ENCODE measurements at regions not wholly inside any gene's neighbourhood (a gene's known extent, or its start where the extent isn't known, plus 50 kb on each side); places are given as distances from the start of the nearest gene placed in this dataset.

DNA sequence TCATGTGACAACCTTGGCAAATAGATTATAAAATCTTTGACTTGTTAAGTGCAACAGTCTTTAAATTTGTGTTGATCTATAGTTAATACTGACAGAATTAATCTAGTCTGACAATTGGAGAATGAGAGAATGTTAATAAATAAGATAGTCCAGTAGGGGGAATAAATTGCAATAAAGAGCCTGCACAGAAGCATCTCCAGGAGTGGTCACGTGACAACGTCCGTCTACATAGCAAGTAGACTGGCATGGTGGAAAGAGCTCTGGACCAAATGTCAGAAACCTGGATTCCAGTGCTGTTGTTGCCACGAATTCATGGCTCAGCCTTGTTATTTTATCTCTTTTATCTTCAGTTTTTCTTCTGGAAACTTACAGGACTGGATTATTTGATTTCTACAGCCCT lies 436.5 kb downstream of the RAB28 start:
- H3K36me3 Mint-ChIP-seq (ENCODE audit: low read depth): peaks cover 3% of the 10 kb centered on the region
- H3K9me3 Mint-ChIP-seq: peaks cover 27% of the 10 kb centered on the region
- no peak overlapping the region for H3K4me3 Mint-ChIP-seq
- ATAC-seq (no peak), DNase-seq (no peak)
- H3K27ac Mint-ChIP-seq: no peak overlapping the region
- no peaks in the 10 kb centered on the region for H3K27me3 Mint-ChIP-seq
- no peaks in the 10 kb centered on the region for H3K4me1 Mint-ChIP-seq

DNA sequence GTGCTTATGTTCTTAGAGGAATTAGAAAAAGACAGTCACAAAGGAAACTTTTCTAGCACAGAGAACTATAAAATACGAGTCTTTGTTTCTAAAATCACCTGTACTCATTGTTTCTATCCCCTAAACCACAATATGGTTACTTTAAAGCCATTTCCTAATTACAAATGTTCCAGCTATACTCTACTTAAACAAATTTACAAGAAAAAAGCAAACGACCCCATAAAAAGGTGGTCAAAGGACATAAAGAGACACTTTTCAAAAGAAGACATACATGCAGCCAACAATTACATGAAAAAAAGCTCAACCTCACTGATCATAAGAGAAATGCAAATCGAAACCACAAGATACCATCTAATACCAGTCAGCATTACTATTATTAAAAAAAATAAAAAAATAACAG lies 447.3 kb downstream of the RAB28 start:
- ATAC-seq (no peak), DNase-seq (no peak)
- no peaks in the 10 kb centered on the region for H3K36me3 Mint-ChIP-seq (ENCODE audit: low read depth)
- no peak overlapping the region for H3K4me3 Mint-ChIP-seq
- H3K27me3 Mint-ChIP-seq: no peaks in the 10 kb centered on the region
- H3K9me3 Mint-ChIP-seq: peaks cover 4% of the 10 kb centered on the region
- H3K27ac Mint-ChIP-seq: no peak overlapping the region
- no peaks in the 10 kb centered on the region for H3K4me1 Mint-ChIP-seq

GRCh38 chr4:13032936-13033335 lies 451.2 kb downstream of the RAB28 start:
- H3K4me1 Mint-ChIP-seq: no peaks in the 10 kb centered on the region
- DNase-seq (no peak), ATAC-seq (no peak)
- no peaks in the 10 kb centered on the region for H3K36me3 Mint-ChIP-seq (ENCODE audit: low read depth)
- H3K27ac Mint-ChIP-seq: no peak overlapping the region
- H3K9me3 Mint-ChIP-seq: peaks cover 9% of the 10 kb centered on the region
- no peaks in the 10 kb centered on the region for H3K27me3 Mint-ChIP-seq
- H3K4me3 Mint-ChIP-seq: no peak overlapping the region

- H3K4me1 Mint-ChIP-seq: no peaks in the 10 kb centered on the region
- peaks cover 18% of the 10 kb centered on the region for H3K9me3 Mint-ChIP-seq
- DNase-seq: no peak
- H3K4me3 Mint-ChIP-seq: no peak overlapping the region
- H3K36me3 Mint-ChIP-seq (ENCODE audit: low read depth): no peaks in the 10 kb centered on the region
- H3K27ac Mint-ChIP-seq: no peak overlapping the region
- no peak for ATAC-seq
- H3K27me3 Mint-ChIP-seq: no peaks in the 10 kb centered on the region
These were observed 459.7 kb downstream of the RAB28 start for GRCh38 chr4:13024147-13025105.

GRCh38 chr4:13007802-13008470 lies 476.2 kb downstream of the RAB28 start:
- no peak overlapping the region for H3K27ac Mint-ChIP-seq
- no peak for DNase-seq
- no peak overlapping the region for H3K4me3 Mint-ChIP-seq
- H3K36me3 Mint-ChIP-seq (ENCODE audit: low read depth): no peaks in the 10 kb centered on the region
- no peak for ATAC-seq
- no peaks in the 10 kb centered on the region for H3K4me1 Mint-ChIP-seq
- H3K9me3 Mint-ChIP-seq: peaks cover 10% of the 10 kb centered on the region
- H3K27me3 Mint-ChIP-seq: no peaks in the 10 kb centered on the region

DNA sequence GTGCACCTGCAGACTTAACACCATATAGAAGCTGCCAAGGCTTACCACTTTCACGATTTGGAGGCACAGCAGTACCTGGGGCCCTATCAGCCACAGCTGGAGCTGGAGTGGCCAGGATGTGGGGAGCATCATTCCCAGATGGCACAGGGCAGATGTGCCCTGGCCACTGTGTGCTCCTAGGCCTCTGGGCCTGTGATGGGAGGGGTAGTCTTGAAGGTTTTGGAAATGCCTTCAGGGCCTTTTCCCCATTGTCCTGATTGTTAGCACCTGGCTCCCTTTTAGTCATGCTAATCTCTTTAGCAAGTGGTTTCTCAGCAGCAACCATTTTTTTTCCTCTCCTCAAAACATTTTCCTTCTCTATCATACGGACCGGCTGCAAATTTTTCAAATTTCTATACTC lies 490.2 kb downstream of the RAB28 start:
- DNase-seq (no peak), ATAC-seq (no peak)
- Mint-ChIP-seq H3K27ac (no peak overlapping the region), H3K36me3 (ENCODE audit: low read depth) (no peaks in the 10 kb centered on the region), H3K4me3 (no peak overlapping the region), H3K9me3 (peaks cover 21% of the 10 kb centered on the region), H3K27me3 (no peaks in the 10 kb centered on the region), H3K4me1 (no peaks in the 10 kb centered on the region)

DNA sequence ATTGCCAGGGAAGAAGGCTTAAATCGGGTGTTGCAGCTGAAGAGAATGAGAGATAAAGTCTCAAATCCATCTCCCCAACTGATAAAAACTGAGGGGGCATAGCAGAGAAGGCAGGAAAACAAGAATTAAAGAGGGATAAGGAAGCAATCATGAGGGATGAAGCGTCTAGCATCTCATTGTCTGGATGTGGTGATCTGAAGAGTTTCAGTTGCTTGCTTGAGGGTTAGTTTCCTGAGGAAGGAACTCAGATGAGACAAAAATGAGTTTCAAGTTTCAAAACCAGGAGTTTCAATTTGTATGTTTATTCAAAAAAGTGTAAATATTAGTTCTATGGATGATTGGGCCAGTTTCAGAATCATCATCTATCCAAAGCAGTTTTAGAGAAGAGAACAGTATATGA lies 496.9 kb downstream of the RAB28 start:
- Mint-ChIP-seq H3K4me1 (no peaks in the 10 kb centered on the region), H3K9me3 (peaks cover 7% of the 10 kb centered on the region), H3K36me3 (ENCODE audit: low read depth) (no peaks in the 10 kb centered on the region), H3K4me3 (no peak overlapping the region), H3K27me3 (no peaks in the 10 kb centered on the region), H3K27ac (no peak overlapping the region)
- ATAC-seq: no peak
- DNase-seq: no peak

DNA sequence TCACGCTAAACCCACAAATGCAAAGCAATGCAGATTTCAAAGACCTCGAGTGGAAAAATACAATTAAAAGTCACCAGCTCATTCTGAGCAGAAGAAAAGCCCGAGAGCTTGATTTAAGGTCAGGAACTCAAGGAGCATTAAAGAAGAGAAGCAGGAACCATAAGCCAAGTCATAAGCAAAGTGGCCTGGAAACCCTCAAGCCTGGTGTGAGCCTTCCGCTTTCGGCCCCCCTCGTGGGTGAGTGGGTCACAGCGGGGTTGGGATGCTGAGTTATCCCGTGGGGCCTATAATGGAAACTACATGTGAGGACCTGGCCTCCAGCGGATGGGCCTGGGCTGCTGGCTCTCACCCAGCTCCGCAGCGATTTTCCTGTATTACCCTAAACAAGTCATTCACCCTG lies 504.3 kb downstream of the RAB28 start:
- Mint-ChIP-seq H3K9me3 (peaks cover 28% of the 10 kb centered on the region), H3K27me3 (no peaks in the 10 kb centered on the region), H3K4me3 (no peak overlapping the region), H3K36me3 (ENCODE audit: low read depth) (no peaks in the 10 kb centered on the region), H3K4me1 (no peaks in the 10 kb centered on the region), H3K27ac (no peak overlapping the region)
- no peak for ATAC-seq
- no peak for DNase-seq

- no peak overlapping the region for H3K4me3 Mint-ChIP-seq
- peaks cover 28% of the 10 kb centered on the region for H3K9me3 Mint-ChIP-seq
- ATAC-seq (no peak), DNase-seq (no peak)
- no peaks in the 10 kb centered on the region for H3K36me3 Mint-ChIP-seq (ENCODE audit: low read depth)
- no peak overlapping the region for H3K27ac Mint-ChIP-seq
- H3K4me1 Mint-ChIP-seq: no peaks in the 10 kb centered on the region
- H3K27me3 Mint-ChIP-seq: no peaks in the 10 kb centered on the region
These were observed 505.8 kb downstream of the RAB28 start for GRCh38 chr4:12978310-12978709.

- H3K4me3 Mint-ChIP-seq: no peak overlapping the region
- ATAC-seq: no peak
- DNase-seq: no peak
- H3K36me3 Mint-ChIP-seq (ENCODE audit: low read depth): no peaks in the 10 kb centered on the region
- H3K4me1 Mint-ChIP-seq: no peaks in the 10 kb centered on the region
- no peaks in the 10 kb centered on the region for H3K27me3 Mint-ChIP-seq
- no peak overlapping the region for H3K27ac Mint-ChIP-seq
- peaks cover 20% of the 10 kb centered on the region for H3K9me3 Mint-ChIP-seq
These were observed 508.6 kb downstream of the RAB28 start for GRCh38 chr4:12975511-12975910.

GRCh38 chr4:12973522-12973921 lies 510.6 kb downstream of the RAB28 start:
- no peak overlapping the region for H3K4me3 Mint-ChIP-seq
- DNase-seq (no peak), ATAC-seq (no peak)
- H3K9me3 Mint-ChIP-seq: peaks cover 17% of the 10 kb centered on the region
- H3K27me3 Mint-ChIP-seq: no peaks in the 10 kb centered on the region
- H3K4me1 Mint-ChIP-seq: no peaks in the 10 kb centered on the region
- H3K36me3 Mint-ChIP-seq (ENCODE audit: low read depth): no peaks in the 10 kb centered on the region
- H3K27ac Mint-ChIP-seq: no peak overlapping the region

GRCh38 chr4:12968345-12968744 lies 515.8 kb downstream of the RAB28 start:
- Mint-ChIP-seq H3K27ac (no peak overlapping the region), H3K27me3 (no peaks in the 10 kb centered on the region), H3K9me3 (no peaks in the 10 kb centered on the region), H3K4me3 (no peak overlapping the region), H3K36me3 (ENCODE audit: low read depth) (no peaks in the 10 kb centered on the region), H3K4me1 (no peaks in the 10 kb centered on the region)
- ATAC-seq (no peak), DNase-seq (no peak)

DNA sequence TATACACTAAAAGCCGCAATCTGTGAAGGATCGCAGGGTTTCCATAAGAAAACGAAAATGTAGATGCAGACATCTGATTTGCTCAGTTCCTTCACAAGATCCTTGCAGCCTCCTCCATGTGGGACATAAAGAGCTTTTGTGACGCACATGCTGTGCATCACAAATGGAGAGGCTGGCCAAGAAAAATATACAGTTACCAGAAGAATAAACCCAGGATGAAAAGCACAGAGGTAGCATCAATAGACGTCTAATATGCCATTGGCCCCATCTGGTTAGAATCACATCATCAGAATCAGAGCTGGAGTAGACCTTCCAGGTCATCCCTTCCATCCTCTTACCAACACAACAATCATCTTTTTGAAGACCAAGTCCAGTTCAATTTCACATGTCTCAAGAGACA lies 517.4 kb downstream of the RAB28 start:
- H3K27me3 Mint-ChIP-seq: no peaks in the 10 kb centered on the region
- H3K4me3 Mint-ChIP-seq: no peak overlapping the region
- H3K27ac Mint-ChIP-seq: no peak overlapping the region
- ATAC-seq (no peak), DNase-seq (no peak)
- no peaks in the 10 kb centered on the region for H3K9me3 Mint-ChIP-seq
- no peaks in the 10 kb centered on the region for H3K4me1 Mint-ChIP-seq
- no peaks in the 10 kb centered on the region for H3K36me3 Mint-ChIP-seq (ENCODE audit: low read depth)

- Mint-ChIP-seq H3K4me1 (no peaks in the 10 kb centered on the region), H3K27ac (no peak overlapping the region), H3K9me3 (no peaks in the 10 kb centered on the region), H3K27me3 (no peaks in the 10 kb centered on the region), H3K36me3 (ENCODE audit: low read depth) (no peaks in the 10 kb centered on the region), H3K4me3 (no peak overlapping the region)
- no peak for DNase-seq
- ATAC-seq: no peak
These were observed 518.8 kb downstream of the RAB28 start for GRCh38 chr4:12965334-12965733.

- DNase-seq: no peak
- no peaks in the 10 kb centered on the region for H3K36me3 Mint-ChIP-seq (ENCODE audit: low read depth)
- no peak overlapping the region for H3K4me3 Mint-ChIP-seq
- no peaks in the 10 kb centered on the region for H3K4me1 Mint-ChIP-seq
- no peaks in the 10 kb centered on the region for H3K27me3 Mint-ChIP-seq
- H3K27ac Mint-ChIP-seq: no peak overlapping the region
- ATAC-seq: no peak
- no peaks in the 10 kb centered on the region for H3K9me3 Mint-ChIP-seq
These were observed 520.2 kb downstream of the RAB28 start for GRCh38 chr4:12963912-12964311.
